Glutamatergic neuron (in vitro differentiated cells): ENCODE measurements at regions not wholly inside any gene's neighbourhood (a gene's known extent, or its start where the extent isn't known, plus 50 kb on each side); places are given as distances from the start of the nearest gene placed in this dataset.

Source experiments
- DNase-seq: peaks from one replicate; pipeline ENCODE4 v3.0.0; 2022
- H3K27ac Mint-ChIP-seq: one replicate; pipeline ENCODE4 v1.8.0; 2020; ENCODE audit warnings: mild to moderate bottlenecking, mixed read lengths, inconsistent platforms; ENCODE audit not compliant: unreplicated experiment
- H3K27me3 Mint-ChIP-seq: one replicate; pipeline ENCODE4 v1.8.0; 2020; ENCODE audit warnings: mild to moderate bottlenecking, moderate library complexity, mixed read lengths, inconsistent platforms; ENCODE audit not compliant: unreplicated experiment
- H3K36me3 Mint-ChIP-seq: one replicate; pipeline ENCODE4 v1.8.0; 2020; ENCODE audit warnings: mild to moderate bottlenecking, mixed read lengths, inconsistent platforms; ENCODE audit not compliant: unreplicated experiment
- H3K4me1 Mint-ChIP-seq: one replicate; pipeline ENCODE4 v1.8.0; 2020; ENCODE audit warnings: mild to moderate bottlenecking, low read depth, mixed read lengths, inconsistent platforms; ENCODE audit not compliant: unreplicated experiment
- H3K4me3 Mint-ChIP-seq: one replicate; pipeline ENCODE4 v1.8.0; 2020; ENCODE audit warnings: mild to moderate bottlenecking, mixed read lengths, inconsistent platforms; ENCODE audit not compliant: unreplicated experiment
- H3K9me3 Mint-ChIP-seq: one replicate; pipeline ENCODE4 v1.8.0; 2020; ENCODE audit warnings: mild to moderate bottlenecking, moderate library complexity, mixed read lengths, inconsistent platforms; ENCODE audit not compliant: unreplicated experiment
- CTCF ChIP-seq: fragments of 200-600 bp; sonication (generic); IDR thresholded peaks from one replicate; pipeline ENCODE4 v1.5.0; 2021; ENCODE audit not compliant: partially characterized antibody, unreplicated experiment

- no peak overlapping the region for H3K4me3 Mint-ChIP-seq
- no peak overlapping the region for H3K27ac Mint-ChIP-seq
- no peak for TF ChIP-seq CTCF
- H3K4me1 Mint-ChIP-seq: no peaks in the 10 kb centered on the region
- peaks cover 2% of the 10 kb centered on the region for H3K27me3 Mint-ChIP-seq
- H3K36me3 Mint-ChIP-seq: no peaks in the 10 kb centered on the region
- H3K9me3 Mint-ChIP-seq: peaks cover 4% of the 10 kb centered on the region
- no peak for DNase-seq
Measured at GRCh38 chr1:185401019-185401418, 84.0 kb upstream of the IVNS1ABP start.

- DNase-seq: no peak
- Mint-ChIP-seq H3K9me3 (peaks cover 4% of the 10 kb centered on the region), H3K4me3 (no peak overlapping the region), H3K27ac (no peak overlapping the region), H3K36me3 (no peaks in the 10 kb centered on the region), H3K4me1 (no peaks in the 10 kb centered on the region), H3K27me3 (peaks cover 2% of the 10 kb centered on the region)
- no peak for TF ChIP-seq CTCF
Measured at GRCh38 chr1:185400052-185400451, 83.0 kb upstream of the IVNS1ABP start.

GRCh38 chr1:185398599-185398998 is 81.6 kb upstream of the IVNS1ABP start:
- Mint-ChIP-seq H3K27me3 (no peaks in the 10 kb centered on the region), H3K27ac (no peak overlapping the region), H3K4me3 (no peak overlapping the region), H3K36me3 (no peaks in the 10 kb centered on the region), H3K4me1 (no peaks in the 10 kb centered on the region), H3K9me3 (peaks cover 2% of the 10 kb centered on the region)
- DNase-seq: no peak
- no peak for TF ChIP-seq CTCF

GRCh38 chr1:185398022-185398421 is 81.0 kb upstream of the IVNS1ABP start:
- DNase-seq: no peak
- H3K36me3 Mint-ChIP-seq: no peaks in the 10 kb centered on the region
- H3K4me3 Mint-ChIP-seq: no peak overlapping the region
- no peak overlapping the region for H3K27ac Mint-ChIP-seq
- H3K4me1 Mint-ChIP-seq: no peaks in the 10 kb centered on the region
- peaks cover 2% of the 10 kb centered on the region for H3K9me3 Mint-ChIP-seq
- TF ChIP-seq CTCF: no peak
- no peaks in the 10 kb centered on the region for H3K27me3 Mint-ChIP-seq

GRCh38 chr1:185397183-185397582 is 80.1 kb upstream of the IVNS1ABP start:
- Mint-ChIP-seq H3K9me3 (peaks cover 2% of the 10 kb centered on the region), H3K27me3 (no peaks in the 10 kb centered on the region), H3K4me3 (no peak overlapping the region), H3K27ac (no peak overlapping the region), H3K36me3 (no peaks in the 10 kb centered on the region), H3K4me1 (no peaks in the 10 kb centered on the region)
- no peak for TF ChIP-seq CTCF
- no peak for DNase-seq
